HepG2 (cell line): ENCODE measurements at regions not wholly inside any gene's neighbourhood (a gene's known extent, or its start where the extent isn't known, plus 50 kb on each side); places are given as distances from the start of the nearest gene placed in this dataset.
A peak's percentile ranks its signal among the peaks of the same experiment; 100 is the strongest.

ENCODE experiments used
- IRX3 ChIP-seq: sonication (generic); formaldehyde crosslinking; IDR thresholded peaks from 2 replicates; pipeline ENCODE4 v1.8.1; 2023; ENCODE audit warnings: mild to moderate bottlenecking, low read depth, missing genetic modification reagents, borderline replicate concordance
- NFRKB ChIP-seq: fragments of 450-650 bp; IDR thresholded peaks from 2 replicates; pipeline ENCODE4 v1.6.1; 2017
- NR2F2 ChIP-seq: IDR thresholded peaks from 2 replicates; pipeline ENCODE4 v1.6.1; 2012; ENCODE audit warnings: low read depth, inconsistent platforms, borderline replicate concordance
- SKI ChIP-seq: fragments of 450-650 bp; IDR thresholded peaks from one replicate; pipeline ENCODE4 v1.6.1; 2018; ENCODE audit warnings: mild to moderate bottlenecking; ENCODE audit not compliant: partially characterized antibody
- TEAD3 ChIP-seq: optimal IDR thresholded peaks from 2 replicates; pipeline ENCODE3; 2016; ENCODE audit warnings: borderline replicate concordance
- ZKSCAN1 ChIP-seq: fragments of 150-350 bp; IDR thresholded peaks from 2 replicates; pipeline ENCODE4 v1.6.1; 2014; ENCODE audit warnings: low read length
- ZNF264 ChIP-seq: sonication (generic); formaldehyde crosslinking; IDR thresholded peaks from 2 replicates; pipeline ENCODE4 v1.4.0; 2020; ENCODE audit warnings: missing genetic modification reagents
- ZNF484 ChIP-seq: sonication (generic); formaldehyde crosslinking; IDR thresholded peaks from 2 replicates; pipeline ENCODE4 v1.5.1; 2020; ENCODE audit warnings: mild to moderate bottlenecking, low read depth, missing genetic modification reagents, borderline replicate concordance
- ZNF777 ChIP-seq: sonication (generic); formaldehyde crosslinking; IDR thresholded peaks from 2 replicates; pipeline ENCODE4 v1.4.0; 2020; ENCODE audit warnings: missing genetic modification reagents
- ZSCAN29 ChIP-seq: sonication (generic); formaldehyde crosslinking; conservative IDR thresholded peaks from 2 replicates; pipeline ENCODE4 v1.4.0; 2020; ENCODE audit warnings: mild to moderate bottlenecking, missing genetic modification reagents
- TF ChIP-seq, protein P1 (sequence below): sonication (generic); formaldehyde crosslinking; IDR thresholded peaks from 2 replicates; pipeline ENCODE4 v1.4.0; 2020; ENCODE audit warnings: missing genetic modification reagents
- TF ChIP-seq, protein P2 (sequence below): sonication (generic); formaldehyde crosslinking; IDR thresholded peaks from 2 replicates; pipeline ENCODE4 v1.8.0; 2022; ENCODE audit warnings: missing genetic modification reagents, mild to moderate bottlenecking, inconsistent platforms, borderline replicate concordance
- TF ChIP-seq, protein P3 (sequence below): sonication (generic); formaldehyde crosslinking; IDR thresholded peaks from 2 replicates; pipeline ENCODE4 v1.8.1; 2023; ENCODE audit warnings: mild to moderate bottlenecking, missing genetic modification reagents
- TF ChIP-seq, protein P4 (sequence below): IDR thresholded peaks from 2 replicates; pipeline ENCODE4 v1.6.1; 2016; ENCODE audit warnings: mild to moderate bottlenecking, missing biosample characterization, missing genetic modification reagents
- TF ChIP-seq, protein P5 (sequence below): IDR thresholded peaks from 2 replicates; pipeline ENCODE4 v1.4.0; 2020; ENCODE audit warnings: mild to moderate bottlenecking, missing genetic modification reagents
- TF ChIP-seq, protein P6 (sequence below): sonication (generic); formaldehyde crosslinking; IDR thresholded peaks from 2 replicates; pipeline ENCODE4 v1.5.1; 2020; ENCODE audit warnings: missing genetic modification reagents, mild to moderate bottlenecking, borderline replicate concordance

DNA sequence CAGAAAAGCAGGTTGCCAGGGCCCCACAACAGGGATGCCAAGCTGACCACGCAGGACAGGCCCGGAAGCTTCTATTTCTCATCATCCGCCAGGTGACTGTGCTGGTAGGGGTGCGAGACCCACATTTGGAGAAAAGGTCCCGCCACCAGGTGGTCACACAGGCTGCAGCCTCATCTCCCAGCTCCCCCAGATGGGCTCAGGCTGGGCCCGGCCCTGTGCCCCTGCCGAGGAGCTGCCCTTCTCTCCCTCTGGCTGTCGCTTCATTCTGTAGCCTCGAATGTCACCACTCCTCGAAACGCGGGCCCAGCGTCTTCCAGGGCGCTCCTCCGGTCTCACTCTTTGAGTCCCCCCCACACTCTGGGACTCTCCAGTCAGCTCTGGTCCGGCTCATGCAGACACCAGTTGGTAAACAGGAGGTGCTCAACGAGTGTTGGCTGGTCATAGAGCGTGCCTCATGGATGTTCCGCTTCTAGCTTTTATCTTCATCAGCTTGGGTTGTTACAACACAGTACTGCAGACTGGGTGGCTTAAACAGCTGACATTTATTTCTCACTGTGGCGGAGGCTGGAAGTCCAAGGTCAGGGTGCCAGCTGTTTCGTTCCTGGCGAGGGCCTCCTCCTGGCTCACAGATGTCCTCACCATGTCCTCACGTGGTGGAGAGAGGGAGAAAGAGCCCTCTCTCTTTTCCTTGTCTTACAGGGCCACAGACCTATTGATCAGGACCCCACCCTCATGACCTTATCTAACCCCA lies 87.1 kb downstream of the TEX29 start (continued):
- TF ChIP-seq, protein P1, sequence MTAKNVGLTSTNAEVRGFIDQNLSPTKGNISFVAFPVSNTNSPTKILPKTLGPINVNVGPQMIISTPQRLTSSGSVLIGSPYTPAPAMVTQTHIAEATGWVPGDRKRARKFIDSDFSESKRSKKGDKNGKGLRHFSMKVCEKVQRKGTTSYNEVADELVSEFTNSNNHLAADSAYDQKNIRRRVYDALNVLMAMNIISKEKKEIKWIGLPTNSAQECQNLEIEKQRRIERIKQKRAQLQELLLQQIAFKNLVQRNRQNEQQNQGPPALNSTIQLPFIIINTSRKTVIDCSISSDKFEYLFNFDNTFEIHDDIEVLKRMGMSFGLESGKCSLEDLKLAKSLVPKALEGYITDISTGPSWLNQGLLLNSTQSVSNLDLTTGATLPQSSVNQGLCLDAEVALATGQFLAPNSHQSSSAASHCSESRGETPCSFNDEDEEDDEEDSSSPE (CRISPR knock-in tag) = no peak
- TF ChIP-seq ZKSCAN1 = no peak
- TF ChIP-seq SKI = peak; percentile 63
- TF ChIP-seq ZNF264 = 0 out of 2 replicates have a peak, but pooled peaks have one; percentile 45
- no peak for TF ChIP-seq ZNF777 (CRISPR knock-in tag)
- TF ChIP-seq, protein P2, sequence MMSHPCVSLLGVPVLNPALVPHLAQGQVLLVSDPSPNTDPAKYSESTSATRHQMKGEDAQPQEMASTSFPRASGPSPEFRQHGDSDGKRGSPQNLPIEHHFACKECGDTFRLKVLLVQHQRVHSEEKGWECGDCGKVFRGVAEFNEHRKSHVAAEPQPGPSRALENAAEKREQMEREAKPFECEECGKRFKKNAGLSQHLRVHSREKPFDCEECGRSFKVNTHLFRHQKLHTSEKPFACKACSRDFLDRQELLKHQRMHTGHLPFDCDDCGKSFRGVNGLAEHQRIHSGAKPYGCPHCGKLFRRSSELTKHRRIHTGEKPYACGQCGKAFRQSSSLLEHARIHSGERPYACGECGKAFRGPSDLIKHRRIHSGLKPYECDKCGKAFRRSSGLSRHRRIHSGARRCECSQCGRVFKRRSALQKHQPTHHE (CRISPR knock-in tag) = no peak
- TF ChIP-seq ZNF484 = no peak
- peak; percentile 30 for TF ChIP-seq TEAD3 (CRISPR knock-in tag)
- TF ChIP-seq IRX3 (CRISPR knock-in tag) = no peak
- TF ChIP-seq, protein P3, sequence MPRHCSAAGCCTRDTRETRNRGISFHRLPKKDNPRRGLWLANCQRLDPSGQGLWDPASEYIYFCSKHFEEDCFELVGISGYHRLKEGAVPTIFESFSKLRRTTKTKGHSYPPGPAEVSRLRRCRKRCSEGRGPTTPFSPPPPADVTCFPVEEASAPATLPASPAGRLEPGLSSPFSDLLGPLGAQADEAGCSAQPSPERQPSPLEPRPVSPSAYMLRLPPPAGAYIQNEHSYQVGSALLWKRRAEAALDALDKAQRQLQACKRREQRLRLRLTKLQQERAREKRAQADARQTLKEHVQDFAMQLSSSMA (CRISPR knock-in tag) = no peak
- TF ChIP-seq, protein P4, sequence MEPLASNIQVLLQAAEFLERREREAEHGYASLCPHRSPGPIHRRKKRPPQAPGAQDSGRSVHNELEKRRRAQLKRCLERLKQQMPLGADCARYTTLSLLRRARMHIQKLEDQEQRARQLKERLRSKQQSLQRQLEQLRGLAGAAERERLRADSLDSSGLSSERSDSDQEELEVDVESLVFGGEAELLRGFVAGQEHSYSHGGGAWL (CRISPR knock-in tag) = no peak
- no peak for TF ChIP-seq NFRKB
- TF ChIP-seq, protein P5, sequence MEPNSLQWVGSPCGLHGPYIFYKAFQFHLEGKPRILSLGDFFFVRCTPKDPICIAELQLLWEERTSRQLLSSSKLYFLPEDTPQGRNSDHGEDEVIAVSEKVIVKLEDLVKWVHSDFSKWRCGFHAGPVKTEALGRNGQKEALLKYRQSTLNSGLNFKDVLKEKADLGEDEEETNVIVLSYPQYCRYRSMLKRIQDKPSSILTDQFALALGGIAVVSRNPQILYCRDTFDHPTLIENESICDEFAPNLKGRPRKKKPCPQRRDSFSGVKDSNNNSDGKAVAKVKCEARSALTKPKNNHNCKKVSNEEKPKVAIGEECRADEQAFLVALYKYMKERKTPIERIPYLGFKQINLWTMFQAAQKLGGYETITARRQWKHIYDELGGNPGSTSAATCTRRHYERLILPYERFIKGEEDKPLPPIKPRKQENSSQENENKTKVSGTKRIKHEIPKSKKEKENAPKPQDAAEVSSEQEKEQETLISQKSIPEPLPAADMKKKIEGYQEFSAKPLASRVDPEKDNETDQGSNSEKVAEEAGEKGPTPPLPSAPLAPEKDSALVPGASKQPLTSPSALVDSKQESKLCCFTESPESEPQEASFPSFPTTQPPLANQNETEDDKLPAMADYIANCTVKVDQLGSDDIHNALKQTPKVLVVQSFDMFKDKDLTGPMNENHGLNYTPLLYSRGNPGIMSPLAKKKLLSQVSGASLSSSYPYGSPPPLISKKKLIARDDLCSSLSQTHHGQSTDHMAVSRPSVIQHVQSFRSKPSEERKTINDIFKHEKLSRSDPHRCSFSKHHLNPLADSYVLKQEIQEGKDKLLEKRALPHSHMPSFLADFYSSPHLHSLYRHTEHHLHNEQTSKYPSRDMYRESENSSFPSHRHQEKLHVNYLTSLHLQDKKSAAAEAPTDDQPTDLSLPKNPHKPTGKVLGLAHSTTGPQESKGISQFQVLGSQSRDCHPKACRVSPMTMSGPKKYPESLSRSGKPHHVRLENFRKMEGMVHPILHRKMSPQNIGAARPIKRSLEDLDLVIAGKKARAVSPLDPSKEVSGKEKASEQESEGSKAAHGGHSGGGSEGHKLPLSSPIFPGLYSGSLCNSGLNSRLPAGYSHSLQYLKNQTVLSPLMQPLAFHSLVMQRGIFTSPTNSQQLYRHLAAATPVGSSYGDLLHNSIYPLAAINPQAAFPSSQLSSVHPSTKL (CRISPR knock-in tag) = peak; percentile 77
- TF ChIP-seq, protein P6, sequence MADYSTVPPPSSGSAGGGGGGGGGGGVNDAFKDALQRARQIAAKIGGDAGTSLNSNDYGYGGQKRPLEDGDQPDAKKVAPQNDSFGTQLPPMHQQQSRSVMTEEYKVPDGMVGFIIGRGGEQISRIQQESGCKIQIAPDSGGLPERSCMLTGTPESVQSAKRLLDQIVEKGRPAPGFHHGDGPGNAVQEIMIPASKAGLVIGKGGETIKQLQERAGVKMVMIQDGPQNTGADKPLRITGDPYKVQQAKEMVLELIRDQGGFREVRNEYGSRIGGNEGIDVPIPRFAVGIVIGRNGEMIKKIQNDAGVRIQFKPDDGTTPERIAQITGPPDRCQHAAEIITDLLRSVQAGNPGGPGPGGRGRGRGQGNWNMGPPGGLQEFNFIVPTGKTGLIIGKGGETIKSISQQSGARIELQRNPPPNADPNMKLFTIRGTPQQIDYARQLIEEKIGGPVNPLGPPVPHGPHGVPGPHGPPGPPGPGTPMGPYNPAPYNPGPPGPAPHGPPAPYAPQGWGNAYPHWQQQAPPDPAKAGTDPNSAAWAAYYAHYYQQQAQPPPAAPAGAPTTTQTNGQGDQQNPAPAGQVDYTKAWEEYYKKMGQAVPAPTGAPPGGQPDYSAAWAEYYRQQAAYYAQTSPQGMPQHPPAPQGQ (CRISPR knock-in tag) = no peak
- TF ChIP-seq ZSCAN29 = no peak
- no peak for TF ChIP-seq NR2F2
